Stimulated activated naive CD4-positive, alpha-beta T cell (primary cell): ENCODE measurements at regions not wholly inside any gene's neighbourhood (a gene's known extent, or its start where the extent isn't known, plus 50 kb on each side); places are given as distances from the start of the nearest gene placed in this dataset.

Experiments used
- DNase-seq, 6 experiments: peaks; one replicate each; lab custom pipeline; 2025; lab: John Stamatoyannopoulos, UW

GRCh38 chr12:62130402-62130801 is 129.8 kb upstream of the USP15 start:
- no peak for DNase-seq

GRCh38 chr12:62130834-62131552 is 129.2 kb upstream of the USP15 start:
- DNase-seq: no peak

- DNase-seq: no peak
Observed at GRCh38 chr12:62133440-62133839, 126.8 kb upstream of the USP15 start.

GRCh38 chr12:62135553-62136200 is 124.5 kb upstream of the USP15 start:
- DNase-seq: no peak

- no peak for DNase-seq
Observed at GRCh38 chr12:62136496-62136895, 123.7 kb upstream of the USP15 start.

- DNase-seq: no peak
Observed at GRCh38 chr12:62138527-62138926, 121.7 kb upstream of the USP15 start.

GRCh38 chr12:62146318-62146717 is 113.9 kb upstream of the USP15 start:
- no peak for DNase-seq

- no peak for DNase-seq
Observed at GRCh38 chr12:62158013-62158412, 102.2 kb upstream of the USP15 start.

- DNase-seq: peak in 4 of 6 experiments; percentile 3 to 69 (median 58)
Observed at GRCh38 chr12:62158461-62159360, 101.5 kb upstream of the USP15 start.

GRCh38 chr12:62162214-62162613 is 98.0 kb upstream of the USP15 start:
- peak in 2 of 6 experiments; percentile 7 to 21 for DNase-seq

GRCh38 chr12:62163368-62163767 is 96.8 kb upstream of the USP15 start:
- no peak for DNase-seq

- no peak for DNase-seq
Observed at GRCh38 chr12:62164036-62164435, 96.2 kb upstream of the USP15 start.

GRCh38 chr12:62166525-62166924 is 93.7 kb upstream of the USP15 start:
- DNase-seq: no peak

GRCh38 chr12:62168411-62168810 is 91.8 kb upstream of the USP15 start:
- DNase-seq: no peak

GRCh38 chr12:62170241-62170640 is 90.0 kb upstream of the USP15 start:
- no peak for DNase-seq

GRCh38 chr12:62190689-62191490 is 69.3 kb upstream of the USP15 start:
- peak in 2 of 6 experiments; percentile 28 to 49 for DNase-seq

- DNase-seq: peak in 3 of 6 experiments; percentile 15 to 64 (median 49)
Observed at GRCh38 chr12:62191491-62192179, 68.6 kb upstream of the USP15 start.

- DNase-seq: peak; percentile 13 to 80 (median 48)
Observed at GRCh38 chr12:62192180-62192902, 67.9 kb upstream of the USP15 start.

GRCh38 chr12:62192903-62193250 is 67.3 kb upstream of the USP15 start:
- no peak for DNase-seq

- no peak for DNase-seq
Observed at GRCh38 chr12:62194031-62194430, 66.2 kb upstream of the USP15 start.

GRCh38 chr12:62194616-62195015 is 65.6 kb upstream of the USP15 start:
- DNase-seq: no peak
